ENCODE measurements at regions not wholly inside any gene's neighbourhood (a gene's known extent, or its start where the extent isn't known, plus 50 kb on each side); places are given as distances from the start of the nearest gene placed in this dataset.

- Histone ChIP-seq H3K27me3 (ENCODE audit: control insufficient read depth in 4 of 4, insufficient read depth in 4 of 4, low read length in 3 of 4) (no peaks in the 10 kb centered on the region), H3K9me3 (ENCODE audit: control insufficient read depth in 4 of 4, low read length in 3 of 4) (no peaks in the 10 kb centered on the region), H3K9ac (ENCODE audit: low read depth in 1 of 2, low read length in 2 of 2) (no peak overlapping the region), H3K27ac (ENCODE audit: low read depth in 1 of 2, low read length in 2 of 2) (no peak overlapping the region), H3K4me1 (ENCODE audit: control insufficient read depth in 4 of 4, insufficient read depth in 4 of 4, low read length in 3 of 4) (peaks cover 0 to 2% (median 0%) of the 10 kb centered on the region in 4 donors), H3K4me3 (ENCODE audit: low read depth in 1 of 3, low read length in 3 of 3) (no peak overlapping the region), H3K36me3 (ENCODE audit: control insufficient read depth in 4 of 4, insufficient read depth in 3 of 4, low read depth in 1 of 4, low read length in 3 of 4) (no peaks in the 10 kb centered on the region)
- no peak for DNase-seq (ENCODE audit: low spot score)
- TF ChIP-seq CTCF (IDR thresholded peaks at IDR 0.05; ENCODE audit: low read depth, low read length, missing input control), result no peak
- TF ChIP-seq, protein P1, sequence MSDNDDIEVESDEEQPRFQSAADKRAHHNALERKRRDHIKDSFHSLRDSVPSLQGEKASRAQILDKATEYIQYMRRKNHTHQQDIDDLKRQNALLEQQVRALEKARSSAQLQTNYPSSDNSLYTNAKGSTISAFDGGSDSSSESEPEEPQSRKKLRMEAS (IDR thresholded peaks at IDR 0.05), result no peak
- TF ChIP-seq YY1 (IDR thresholded peaks at IDR 0.05), result no peak
- TF ChIP-seq ZBTB33 (IDR thresholded peaks at IDR 0.05), result no peak
- TF ChIP-seq FOXA1 (IDR thresholded peaks at IDR 0.05), result no peak
- no peak for TF ChIP-seq SP1 (IDR thresholded peaks at IDR 0.05)
- no peak for TF ChIP-seq RAD21 (IDR thresholded peaks at IDR 0.05)
- TF ChIP-seq TAF1 (conservative IDR thresholded peaks at IDR 0.05), result no peak
- TF ChIP-seq NR2F2 (IDR thresholded peaks at IDR 0.05), result no peak
- no peak for TF ChIP-seq GABPA (IDR thresholded peaks at IDR 0.05 in 1 of 2, conservative IDR thresholded peaks at IDR 0.05 in 1 of 2)
- no peak for TF ChIP-seq JUND (IDR thresholded peaks at IDR 0.05)
- no peak for TF ChIP-seq RXRA (IDR thresholded peaks at IDR 0.05)
- no peak for TF ChIP-seq FOXA2 (IDR thresholded peaks at IDR 0.05)
- TF ChIP-seq, protein P2, sequence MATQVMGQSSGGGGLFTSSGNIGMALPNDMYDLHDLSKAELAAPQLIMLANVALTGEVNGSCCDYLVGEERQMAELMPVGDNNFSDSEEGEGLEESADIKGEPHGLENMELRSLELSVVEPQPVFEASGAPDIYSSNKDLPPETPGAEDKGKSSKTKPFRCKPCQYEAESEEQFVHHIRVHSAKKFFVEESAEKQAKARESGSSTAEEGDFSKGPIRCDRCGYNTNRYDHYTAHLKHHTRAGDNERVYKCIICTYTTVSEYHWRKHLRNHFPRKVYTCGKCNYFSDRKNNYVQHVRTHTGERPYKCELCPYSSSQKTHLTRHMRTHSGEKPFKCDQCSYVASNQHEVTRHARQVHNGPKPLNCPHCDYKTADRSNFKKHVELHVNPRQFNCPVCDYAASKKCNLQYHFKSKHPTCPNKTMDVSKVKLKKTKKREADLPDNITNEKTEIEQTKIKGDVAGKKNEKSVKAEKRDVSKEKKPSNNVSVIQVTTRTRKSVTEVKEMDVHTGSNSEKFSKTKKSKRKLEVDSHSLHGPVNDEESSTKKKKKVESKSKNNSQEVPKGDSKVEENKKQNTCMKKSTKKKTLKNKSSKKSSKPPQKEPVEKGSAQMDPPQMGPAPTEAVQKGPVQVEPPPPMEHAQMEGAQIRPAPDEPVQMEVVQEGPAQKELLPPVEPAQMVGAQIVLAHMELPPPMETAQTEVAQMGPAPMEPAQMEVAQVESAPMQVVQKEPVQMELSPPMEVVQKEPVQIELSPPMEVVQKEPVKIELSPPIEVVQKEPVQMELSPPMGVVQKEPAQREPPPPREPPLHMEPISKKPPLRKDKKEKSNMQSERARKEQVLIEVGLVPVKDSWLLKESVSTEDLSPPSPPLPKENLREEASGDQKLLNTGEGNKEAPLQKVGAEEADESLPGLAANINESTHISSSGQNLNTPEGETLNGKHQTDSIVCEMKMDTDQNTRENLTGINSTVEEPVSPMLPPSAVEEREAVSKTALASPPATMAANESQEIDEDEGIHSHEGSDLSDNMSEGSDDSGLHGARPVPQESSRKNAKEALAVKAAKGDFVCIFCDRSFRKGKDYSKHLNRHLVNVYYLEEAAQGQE (IDR thresholded peaks at IDR 0.05), result no peak
- TF ChIP-seq ATF3 (IDR thresholded peaks at IDR 0.05), result no peak
- 81% methylated on average over 4 of the region's 4 CpGs for WGBS
Measured at GRCh38 chr13:33377411-33377810, 91.9 kb upstream of the STARD13 start.

DNA sequence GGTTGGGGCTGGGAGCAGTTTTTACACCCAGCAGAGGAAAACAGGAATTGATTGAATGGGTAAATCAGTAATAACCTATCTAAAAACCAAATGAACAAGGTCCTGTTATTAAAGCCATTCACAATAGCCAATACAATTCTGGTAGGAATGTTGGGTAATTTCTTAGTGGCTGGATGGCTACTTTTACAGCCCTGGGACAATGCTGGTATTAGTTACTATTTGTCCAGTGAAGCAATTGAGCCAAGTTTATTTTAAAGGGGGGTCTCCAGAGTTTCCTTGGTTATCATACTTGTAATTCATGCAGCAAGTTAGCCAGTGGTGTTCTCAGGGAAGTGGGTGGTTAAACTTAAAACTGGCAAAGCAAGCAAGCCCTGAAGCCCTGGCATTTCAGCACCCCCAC lies 92.3 kb upstream of the STARD13 start:
- no peaks in the 10 kb centered on the region for H3K9me3 ChIP-seq (ENCODE audit: control insufficient read depth in 4 of 4, low read length in 3 of 4)
- H3K4me1 ChIP-seq (ENCODE audit: control insufficient read depth in 4 of 4, insufficient read depth in 4 of 4, low read length in 3 of 4), result peaks cover 0 to 2% (median 0%) of the 10 kb centered on the region in 4 donors
- DNase-seq (ENCODE audit: low spot score), result no peak
- no peak overlapping the region for H3K4me3 ChIP-seq (ENCODE audit: low read depth in 1 of 3, low read length in 3 of 3)
- no peak overlapping the region for H3K27ac ChIP-seq (ENCODE audit: low read depth in 1 of 2, low read length in 2 of 2)
- no peak overlapping the region for H3K9ac ChIP-seq (ENCODE audit: low read depth in 1 of 2, low read length in 2 of 2)
- no peaks in the 10 kb centered on the region for H3K36me3 ChIP-seq (ENCODE audit: control insufficient read depth in 4 of 4, insufficient read depth in 3 of 4, low read depth in 1 of 4, low read length in 3 of 4)
- H3K27me3 ChIP-seq (ENCODE audit: control insufficient read depth in 4 of 4, insufficient read depth in 4 of 4, low read length in 3 of 4), result no peaks in the 10 kb centered on the region
- TF ChIP-seq ATF3 (IDR thresholded peaks at IDR 0.05), result no peak
- TF ChIP-seq, protein P1 (IDR thresholded peaks at IDR 0.05), result no peak
- TF ChIP-seq GABPA (IDR thresholded peaks at IDR 0.05 in 1 of 2, conservative IDR thresholded peaks at IDR 0.05 in 1 of 2), result no peak
- no peak for TF ChIP-seq JUND (IDR thresholded peaks at IDR 0.05)
- no peak for TF ChIP-seq YY1 (IDR thresholded peaks at IDR 0.05)
- TF ChIP-seq FOXA2 (IDR thresholded peaks at IDR 0.05), result no peak
- no peak for TF ChIP-seq FOXA1 (IDR thresholded peaks at IDR 0.05)
- no peak for TF ChIP-seq NR2F2 (IDR thresholded peaks at IDR 0.05)
- no peak for TF ChIP-seq TAF1 (conservative IDR thresholded peaks at IDR 0.05)
- TF ChIP-seq RXRA (IDR thresholded peaks at IDR 0.05), result no peak
- peak in 1 of 2 donors; percentile 23 for TF ChIP-seq HNF4A (conservative IDR thresholded peaks at IDR 0.05)
- no peak for TF ChIP-seq ZBTB33 (IDR thresholded peaks at IDR 0.05)
- TF ChIP-seq, protein P2 (IDR thresholded peaks at IDR 0.05), result no peak
- TF ChIP-seq SP1 (IDR thresholded peaks at IDR 0.05), result peak; percentile 39
- TF ChIP-seq RAD21 (IDR thresholded peaks at IDR 0.05), result peak in 1 of 2 donors; percentile 22
